ENCODE measurements at regions not wholly inside any gene's neighbourhood (a gene's known extent, or its start where the extent isn't known, plus 50 kb on each side); places are given as distances from the start of the nearest gene placed in this dataset.

DNA sequence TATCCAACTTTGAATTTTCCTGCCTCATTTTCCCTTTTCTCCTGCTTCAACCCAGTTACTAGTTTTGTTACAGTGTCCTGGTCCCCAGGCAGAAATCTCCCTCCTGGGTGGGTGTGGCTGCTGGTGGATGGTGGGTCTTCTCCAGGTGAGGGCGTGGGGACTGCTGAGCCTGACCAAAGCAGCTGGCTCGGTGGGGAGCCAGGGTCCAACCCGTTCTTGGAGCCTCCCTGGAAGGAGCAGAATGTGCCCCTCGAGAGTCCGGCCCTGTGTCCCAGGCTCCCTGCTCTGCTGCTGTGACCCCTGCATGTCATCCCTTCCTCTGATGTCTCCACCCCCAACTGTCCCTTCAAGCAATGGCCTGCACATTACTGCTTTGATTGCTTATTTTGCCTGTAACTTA lies 86.6 kb upstream of the TCERG1L start:
- TF ChIP-seq, protein P1, sequence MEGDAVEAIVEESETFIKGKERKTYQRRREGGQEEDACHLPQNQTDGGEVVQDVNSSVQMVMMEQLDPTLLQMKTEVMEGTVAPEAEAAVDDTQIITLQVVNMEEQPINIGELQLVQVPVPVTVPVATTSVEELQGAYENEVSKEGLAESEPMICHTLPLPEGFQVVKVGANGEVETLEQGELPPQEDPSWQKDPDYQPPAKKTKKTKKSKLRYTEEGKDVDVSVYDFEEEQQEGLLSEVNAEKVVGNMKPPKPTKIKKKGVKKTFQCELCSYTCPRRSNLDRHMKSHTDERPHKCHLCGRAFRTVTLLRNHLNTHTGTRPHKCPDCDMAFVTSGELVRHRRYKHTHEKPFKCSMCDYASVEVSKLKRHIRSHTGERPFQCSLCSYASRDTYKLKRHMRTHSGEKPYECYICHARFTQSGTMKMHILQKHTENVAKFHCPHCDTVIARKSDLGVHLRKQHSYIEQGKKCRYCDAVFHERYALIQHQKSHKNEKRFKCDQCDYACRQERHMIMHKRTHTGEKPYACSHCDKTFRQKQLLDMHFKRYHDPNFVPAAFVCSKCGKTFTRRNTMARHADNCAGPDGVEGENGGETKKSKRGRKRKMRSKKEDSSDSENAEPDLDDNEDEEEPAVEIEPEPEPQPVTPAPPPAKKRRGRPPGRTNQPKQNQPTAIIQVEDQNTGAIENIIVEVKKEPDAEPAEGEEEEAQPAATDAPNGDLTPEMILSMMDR (IDR thresholded peaks at IDR 0.05; ENCODE audit: control insufficient read depth, insufficient read depth, low read depth, low read length, missing control alignments), result no peak

DNA sequence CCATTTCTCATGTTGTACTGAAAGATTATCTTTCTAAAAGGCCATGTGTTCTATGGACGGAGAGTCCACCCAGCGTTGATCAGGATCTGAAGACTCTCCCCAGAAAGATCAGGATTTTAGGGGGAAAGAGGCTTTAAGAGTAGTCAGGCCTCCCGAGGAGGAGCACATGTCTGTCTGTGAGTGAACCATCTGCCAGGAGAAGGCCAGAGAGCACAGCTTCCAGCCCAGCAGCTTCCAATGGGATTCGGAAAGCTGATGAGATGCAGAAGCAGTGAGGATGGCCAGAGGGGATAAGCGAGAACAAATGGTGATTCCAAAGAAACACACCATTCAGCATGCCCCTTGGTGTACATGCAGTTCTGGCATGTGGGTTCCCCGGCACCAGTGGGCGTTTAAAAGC lies 88.5 kb upstream of the TCERG1L start:
- TF ChIP-seq, protein P1 (IDR thresholded peaks at IDR 0.05; ENCODE audit: control insufficient read depth, insufficient read depth, low read depth, low read length, missing control alignments), result no peak
- DNase-seq (ENCODE audit: low read depth), result no peak
- no peak overlapping the region for H3K4me3 ChIP-seq (ENCODE audit: control insufficient read depth, low read depth, low read length)

More for the DNA sequence above, 86.6 kb upstream of the TCERG1L start:
- no peak overlapping the region for H3K4me3 ChIP-seq (ENCODE audit: control insufficient read depth, low read depth, low read length)
- no peak for DNase-seq (ENCODE audit: low read depth)

DNA sequence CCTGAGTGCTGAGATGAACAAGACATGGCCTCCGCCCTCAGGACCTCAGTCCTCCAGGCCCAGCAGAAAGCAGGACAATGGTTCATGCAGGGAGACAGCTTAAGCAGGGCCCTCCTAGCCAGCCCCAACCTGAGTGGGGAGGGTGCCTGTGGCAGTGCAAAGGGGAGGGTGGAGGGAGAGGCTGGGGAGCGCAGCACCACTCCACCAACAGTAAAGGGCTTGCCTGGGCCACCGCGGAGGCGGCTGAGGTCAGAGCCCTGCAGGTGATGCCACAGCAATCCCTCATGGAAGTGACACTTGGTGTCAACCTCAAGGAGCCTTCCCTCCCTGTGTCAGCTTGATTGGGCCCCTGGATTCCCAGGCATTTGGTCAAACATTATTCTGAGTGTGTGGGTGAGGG lies 89.0 kb upstream of the TCERG1L start:
- no peak for DNase-seq (ENCODE audit: low read depth)
- TF ChIP-seq, protein P1 (IDR thresholded peaks at IDR 0.05; ENCODE audit: control insufficient read depth, insufficient read depth, low read depth, low read length, missing control alignments), result no peak
- no peak overlapping the region for H3K4me3 ChIP-seq (ENCODE audit: control insufficient read depth, low read depth, low read length)

- DNase-seq (ENCODE audit: low read depth), result no peak
- TF ChIP-seq, protein P1 (IDR thresholded peaks at IDR 0.05; ENCODE audit: control insufficient read depth, insufficient read depth, low read depth, low read length, missing control alignments), result no peak
- no peak overlapping the region for H3K4me3 ChIP-seq (ENCODE audit: control insufficient read depth, low read depth, low read length)
These were observed 91.5 kb upstream of the TCERG1L start for GRCh38 chr10:131402771-131403650.

DNA sequence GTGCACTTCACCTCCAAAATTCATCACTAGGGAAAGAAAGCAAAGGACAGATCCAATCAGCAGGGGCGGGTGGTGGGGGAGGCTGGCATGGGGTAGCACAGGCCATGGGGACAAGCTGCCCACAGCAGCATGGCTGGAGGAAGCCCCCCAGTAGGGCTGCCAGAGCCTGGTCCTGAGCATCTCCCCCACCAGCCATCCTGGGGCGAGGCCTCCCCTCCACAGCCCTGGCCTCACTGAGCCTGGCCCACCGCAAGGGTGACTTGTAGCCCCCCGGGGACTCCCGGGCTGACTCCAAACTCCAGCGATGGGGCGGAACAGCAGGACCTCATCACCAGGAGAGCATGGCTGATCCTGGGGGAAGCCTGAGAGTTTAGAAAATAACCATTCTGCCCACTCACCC lies 92.4 kb upstream of the TCERG1L start:
- TF ChIP-seq, protein P1 (IDR thresholded peaks at IDR 0.05; ENCODE audit: control insufficient read depth, insufficient read depth, low read depth, low read length, missing control alignments), result no peak
- DNase-seq (ENCODE audit: low read depth), result no peak
- no peak overlapping the region for H3K4me3 ChIP-seq (ENCODE audit: control insufficient read depth, low read depth, low read length)

GRCh38 chr10:131404886-131405285 lies 93.4 kb upstream of the TCERG1L start:
- DNase-seq (ENCODE audit: low read depth), result no peak
- TF ChIP-seq, protein P1 (IDR thresholded peaks at IDR 0.05; ENCODE audit: control insufficient read depth, insufficient read depth, low read depth, low read length, missing control alignments), result no peak
- H3K4me3 ChIP-seq (ENCODE audit: control insufficient read depth, low read depth, low read length), result no peak overlapping the region

Data from AG09309 (cell line).